ENCODE measurements at regions not wholly inside any gene's neighbourhood (a gene's known extent, or its start where the extent isn't known, plus 50 kb on each side); places are given as distances from the start of the nearest gene placed in this dataset.

DNA sequence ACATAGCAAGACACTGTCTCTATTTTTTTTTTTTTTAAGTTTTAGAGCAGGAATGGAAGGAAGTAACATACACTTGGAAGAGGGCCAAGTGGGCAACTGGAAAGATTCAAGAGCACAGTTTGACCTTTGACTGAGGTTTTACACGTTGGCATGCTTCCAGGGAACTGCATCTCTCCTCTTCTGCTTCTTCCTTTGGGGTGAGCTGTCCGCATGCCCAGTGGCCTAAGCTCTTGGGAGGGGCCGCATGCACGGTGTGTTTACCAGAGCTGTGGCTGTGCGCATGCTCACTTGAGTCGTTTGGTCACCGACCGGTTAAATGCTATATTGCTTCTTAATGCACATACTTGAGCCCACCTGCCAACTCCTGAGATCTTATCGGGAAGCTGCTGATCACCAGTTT lies 727.7 kb downstream of the UQCRFS1 start:
- CTCF ChIA-PET = interaction anchor here (0.7 kb wide), 1 partner anchor 403 kb away, joined by 4 read pairs; no protein-coding TSS in a partner anchor
- no peak for DNase-seq (ENCODE audit: unreplicated experiment)
- Mint-ChIP-seq H3K27ac (ENCODE audit: low read depth, unreplicated experiment) (no peak overlapping the region), H3K27me3 (ENCODE audit: insufficient read depth, unreplicated experiment) (no peaks in the 10 kb centered on the region), H3K9me3 (ENCODE audit: unreplicated experiment) (peaks cover 44% of the 10 kb centered on the region), H3K4me1 (ENCODE audit: insufficient read depth, unreplicated experiment) (no peaks in the 10 kb centered on the region), H3K36me3 (ENCODE audit: insufficient read depth, unreplicated experiment) (peaks cover 3% of the 10 kb centered on the region), H3K4me3 (ENCODE audit: unreplicated experiment) (no peak overlapping the region)
- intact Hi-C loops (cut with micrococcal nuclease) = no loop called here
- no TSS peak for BruUV-seq (replicated peaks)
- POLR2A ChIA-PET = interaction anchor here (0.6 kb wide), 1 partner anchor 550 kb away, joined by 4 read pairs; no protein-coding TSS in a partner anchor
- TF ChIP-seq, protein P1, sequence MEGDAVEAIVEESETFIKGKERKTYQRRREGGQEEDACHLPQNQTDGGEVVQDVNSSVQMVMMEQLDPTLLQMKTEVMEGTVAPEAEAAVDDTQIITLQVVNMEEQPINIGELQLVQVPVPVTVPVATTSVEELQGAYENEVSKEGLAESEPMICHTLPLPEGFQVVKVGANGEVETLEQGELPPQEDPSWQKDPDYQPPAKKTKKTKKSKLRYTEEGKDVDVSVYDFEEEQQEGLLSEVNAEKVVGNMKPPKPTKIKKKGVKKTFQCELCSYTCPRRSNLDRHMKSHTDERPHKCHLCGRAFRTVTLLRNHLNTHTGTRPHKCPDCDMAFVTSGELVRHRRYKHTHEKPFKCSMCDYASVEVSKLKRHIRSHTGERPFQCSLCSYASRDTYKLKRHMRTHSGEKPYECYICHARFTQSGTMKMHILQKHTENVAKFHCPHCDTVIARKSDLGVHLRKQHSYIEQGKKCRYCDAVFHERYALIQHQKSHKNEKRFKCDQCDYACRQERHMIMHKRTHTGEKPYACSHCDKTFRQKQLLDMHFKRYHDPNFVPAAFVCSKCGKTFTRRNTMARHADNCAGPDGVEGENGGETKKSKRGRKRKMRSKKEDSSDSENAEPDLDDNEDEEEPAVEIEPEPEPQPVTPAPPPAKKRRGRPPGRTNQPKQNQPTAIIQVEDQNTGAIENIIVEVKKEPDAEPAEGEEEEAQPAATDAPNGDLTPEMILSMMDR (IDR thresholded peaks at IDR 0.05; ENCODE audit: unreplicated experiment) = no peak

DNA sequence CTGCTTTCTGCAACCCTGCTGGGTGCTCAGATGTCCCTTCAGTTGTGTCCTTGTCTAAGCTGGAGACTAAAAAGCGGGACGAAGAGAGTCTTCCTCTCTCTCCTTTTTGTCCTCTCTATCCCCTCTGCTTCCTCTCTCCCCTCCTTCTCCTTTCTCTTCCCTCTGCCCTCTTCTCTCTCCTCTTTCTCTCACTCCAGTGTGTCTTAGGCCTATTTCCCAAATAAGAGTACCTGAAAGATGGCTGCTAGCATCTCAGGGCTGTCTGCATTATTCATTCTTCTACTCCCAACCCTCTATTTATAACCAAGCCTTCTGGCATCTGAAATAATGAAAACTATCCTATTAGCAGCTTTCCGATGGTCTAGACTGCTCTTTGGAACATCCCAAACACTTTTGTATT lies 729.8 kb downstream of the UQCRFS1 start:
- BruUV-seq (replicated peaks) = no TSS peak
- intact Hi-C loops (cut with micrococcal nuclease) = no loop called here
- CTCF ChIA-PET = interaction anchor here (0.5 kb wide), 1 partner anchor 19 kb away, joined by 3 read pairs; no protein-coding TSS in a partner anchor
- Mint-ChIP-seq H3K4me1 (ENCODE audit: insufficient read depth, unreplicated experiment) (no peaks in the 10 kb centered on the region), H3K4me3 (ENCODE audit: unreplicated experiment) (no peak overlapping the region), H3K9me3 (ENCODE audit: unreplicated experiment) (peaks cover 34% of the 10 kb centered on the region), H3K36me3 (ENCODE audit: insufficient read depth, unreplicated experiment) (no peaks in the 10 kb centered on the region), H3K27ac (ENCODE audit: low read depth, unreplicated experiment) (no peak overlapping the region), H3K27me3 (ENCODE audit: insufficient read depth, unreplicated experiment) (no peaks in the 10 kb centered on the region)
- TF ChIP-seq, protein P1 (IDR thresholded peaks at IDR 0.05; ENCODE audit: unreplicated experiment) = no peak
- POLR2A ChIA-PET = no interaction called here
- no peak for DNase-seq (ENCODE audit: unreplicated experiment)

DNA sequence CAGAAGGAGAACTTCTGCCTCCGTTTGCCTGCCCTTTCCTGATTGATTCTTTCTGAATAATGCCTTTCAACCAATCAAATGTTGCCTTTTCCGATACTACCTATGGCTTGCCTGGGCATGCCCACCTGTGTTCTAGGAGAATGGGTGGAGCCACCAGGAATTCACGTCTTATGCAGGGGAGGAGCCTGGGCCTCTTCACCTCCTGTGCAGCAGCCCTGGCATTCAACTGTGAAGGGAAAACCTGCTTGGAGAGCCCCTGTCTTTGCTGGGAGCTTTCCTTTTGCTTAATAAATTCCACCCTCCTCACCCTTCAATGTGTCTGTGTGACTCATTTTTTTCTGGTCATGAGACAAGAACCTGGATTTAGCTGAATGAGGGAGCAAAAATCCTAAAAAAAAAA lies 730.7 kb downstream of the UQCRFS1 start:
- POLR2A ChIA-PET = interaction anchor here (0.6 kb wide), 1 partner anchor 14 kb away, joined by 3 read pairs; no protein-coding TSS in a partner anchor
- no TSS peak for BruUV-seq (replicated peaks)

DNA sequence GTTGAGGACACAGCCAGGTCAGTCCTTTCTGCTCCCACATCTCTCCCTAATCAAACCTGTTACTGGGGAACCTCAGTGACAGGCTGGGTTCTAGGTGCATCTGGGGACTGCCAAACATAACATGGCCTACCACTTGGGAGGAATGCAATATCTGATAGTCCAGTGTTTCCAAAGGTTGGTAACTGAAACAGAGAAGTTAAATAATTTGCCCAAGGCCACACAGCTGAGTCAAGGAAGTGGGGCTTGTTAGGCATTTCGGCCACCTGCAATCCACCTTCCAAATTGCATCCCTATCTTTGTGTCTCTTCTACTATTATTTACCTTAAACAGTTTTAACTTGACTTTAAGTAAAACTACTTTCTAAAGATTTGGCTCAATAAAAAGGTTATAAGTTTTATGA lies 731.3 kb downstream of the UQCRFS1 start:
- no peak for DNase-seq (ENCODE audit: unreplicated experiment)
- Mint-ChIP-seq H3K4me3 (ENCODE audit: unreplicated experiment) (no peak overlapping the region), H3K36me3 (ENCODE audit: insufficient read depth, unreplicated experiment) (no peaks in the 10 kb centered on the region), H3K9me3 (ENCODE audit: unreplicated experiment) (peaks cover 28% of the 10 kb centered on the region), H3K27me3 (ENCODE audit: insufficient read depth, unreplicated experiment) (no peaks in the 10 kb centered on the region), H3K4me1 (ENCODE audit: insufficient read depth, unreplicated experiment) (no peaks in the 10 kb centered on the region), H3K27ac (ENCODE audit: low read depth, unreplicated experiment) (no peak overlapping the region)
- intact Hi-C loops (cut with micrococcal nuclease) = no loop called here
- ChIA-PET CTCF (no interaction called here), POLR2A (no interaction called here)
- TF ChIP-seq, protein P1 (IDR thresholded peaks at IDR 0.05; ENCODE audit: unreplicated experiment) = no peak
- TSS peak; percentile 97 for BruUV-seq (replicated peaks)

More for the DNA sequence above, 730.7 kb downstream of the UQCRFS1 start:
- Mint-ChIP-seq H3K27me3 (ENCODE audit: insufficient read depth, unreplicated experiment) (no peaks in the 10 kb centered on the region), H3K9me3 (ENCODE audit: unreplicated experiment) (peaks cover 30% of the 10 kb centered on the region), H3K4me1 (ENCODE audit: insufficient read depth, unreplicated experiment) (no peaks in the 10 kb centered on the region), H3K4me3 (ENCODE audit: unreplicated experiment) (no peak overlapping the region), H3K27ac (ENCODE audit: low read depth, unreplicated experiment) (no peak overlapping the region), H3K36me3 (ENCODE audit: insufficient read depth, unreplicated experiment) (no peaks in the 10 kb centered on the region)
- no peak for DNase-seq (ENCODE audit: unreplicated experiment)
- TF ChIP-seq, protein P1 (IDR thresholded peaks at IDR 0.05; ENCODE audit: unreplicated experiment) = no peak
- CTCF ChIA-PET = no interaction called here
- intact Hi-C loops (cut with micrococcal nuclease) = no loop called here
